OCI-LY3 (cell line): ENCODE measurements at regions not wholly inside any gene's neighbourhood (a gene's known extent, or its start where the extent isn't known, plus 50 kb on each side); places are given as distances from the start of the nearest gene placed in this dataset.

Experiments used
- H2AFZ ChIP-seq: fragments of 200-600, 300-600 bp; shearing (Covaris generic); 2 replicates; pipeline ENCODE4 v1.6.0; 2014; ENCODE audit warnings: antibody characterized with exemption, low read depth, low read length
- H3K27ac ChIP-seq: fragments of 200-600, 300-600 bp; sonication (generic); 2 replicates; pipeline ENCODE4 v1.5.1; 2014; ENCODE audit warnings: mild to moderate bottlenecking, low read length, moderate library complexity, mixed read lengths
- H3K27me3 ChIP-seq: fragments of 200-600, 300-600 bp; sonication (generic); 2 replicates; pipeline ENCODE4 v1.6.1; 2014; ENCODE audit warnings: low read depth, low read length, mixed read lengths
- H3K36me3 ChIP-seq: fragments of 200-600, 300-600 bp; sonication (generic); replicated peaks from 2 replicates; pipeline ENCODE3; 2014; ENCODE audit warnings: low read depth, low read length, mixed read lengths
- H3K4me1 ChIP-seq: fragments of 300-600, 200-600 bp; sonication (generic); 2 replicates; pipeline ENCODE4 v1.6.1; 2014; ENCODE audit warnings: low read length, mixed read lengths
- H3K4me2 ChIP-seq: fragments of 200-600, 300-600 bp; sonication (generic); 2 replicates; pipeline ENCODE4 v1.6.1; 2014; ENCODE audit warnings: low read length, mixed read lengths
- H3K4me3 ChIP-seq: fragments of 300-600, 200-600 bp; sonication (generic); 2 replicates; pipeline ENCODE4 v1.5.1; 2014; ENCODE audit warnings: antibody characterized with exemption, mild to moderate bottlenecking, low read length, moderate library complexity
- H3K79me2 ChIP-seq: fragments of 300-600, 200-600 bp; shearing (Covaris generic); 2 replicates; pipeline ENCODE4 v1.6.1; 2014; ENCODE audit warnings: mild to moderate bottlenecking, low read length, mixed read lengths
- H3K9ac ChIP-seq: fragments of 300-600, 200-600 bp; shearing (Covaris generic); 2 replicates; pipeline ENCODE4 v1.6.0; 2014; ENCODE audit warnings: mild to moderate bottlenecking, low read length, moderate library complexity
- H3K9me3 ChIP-seq: fragments of 200-600, 300-600 bp; shearing (Covaris generic); 2 replicates; pipeline ENCODE4 v1.6.1; 2014; ENCODE audit warnings: low read length, mixed read lengths; ENCODE audit not compliant: insufficient read depth
- H4K20me1 ChIP-seq: fragments of 200-600, 300-600 bp; sonication (generic); 2 replicates; pipeline ENCODE4 v1.6.1; 2016; ENCODE audit warnings: low read length, mixed read lengths; ENCODE audit not compliant: insufficient read depth
- CTCF ChIP-seq: fragments of 200-600, 300-600 bp; sonication (generic); IDR thresholded peaks from 2 replicates; pipeline ENCODE4 v1.5.1; 2014; ENCODE audit warnings: antibody characterized with exemption, low read length, low read depth
- EZH2phosphoT487 ChIP-seq: fragments of 200-600 bp; shearing (Covaris generic); IDR thresholded peaks from 2 replicates; pipeline ENCODE4 v1.6.1; 2018; ENCODE audit warnings: antibody characterized with exemption, mixed run types, low read depth

GRCh38 chr3:71991681-71992080 lies 206.7 kb upstream of the PROK2 start:
- Histone ChIP-seq H2AFZ (no peak overlapping the region), H3K79me2 (no peaks in the 10 kb centered on the region), H3K4me1 (no peaks in the 10 kb centered on the region), H3K4me3 (no peak overlapping the region), H3K9ac (no peak overlapping the region), H3K27me3 (peaks cover 61% of the 10 kb centered on the region), H3K27ac (no peak overlapping the region), H3K4me2 (no peak overlapping the region), H4K20me1 (no peaks in the 10 kb centered on the region), H3K9me3 (no peaks in the 10 kb centered on the region), H3K36me3 (no peaks in the 10 kb centered on the region)
- TF ChIP-seq CTCF (no peak), EZH2phosphoT487 (no peak)

- Histone ChIP-seq H3K4me1 (no peaks in the 10 kb centered on the region), H4K20me1 (no peaks in the 10 kb centered on the region), H3K4me3 (no peak overlapping the region), H3K9me3 (no peaks in the 10 kb centered on the region), H3K79me2 (no peaks in the 10 kb centered on the region), H3K36me3 (no peaks in the 10 kb centered on the region), H3K9ac (no peak overlapping the region), H3K4me2 (no peak overlapping the region), H3K27ac (no peak overlapping the region), H3K27me3 (peaks cover 61% of the 10 kb centered on the region), H2AFZ (no peak overlapping the region)
- TF ChIP-seq CTCF (no peak), EZH2phosphoT487 (no peak)
These were observed 206.1 kb upstream of the PROK2 start for GRCh38 chr3:71991046-71991445.

GRCh38 chr3:71990545-71990944 lies 205.6 kb upstream of the PROK2 start:
- Histone ChIP-seq H3K4me1 (peaks cover 3% of the 10 kb centered on the region), H4K20me1 (no peaks in the 10 kb centered on the region), H3K4me3 (no peak overlapping the region), H3K79me2 (no peaks in the 10 kb centered on the region), H3K9ac (no peak overlapping the region), H3K4me2 (no peak overlapping the region), H3K27ac (no peak overlapping the region), H3K27me3 (peaks cover 60% of the 10 kb centered on the region), H2AFZ (no peak overlapping the region), H3K9me3 (no peaks in the 10 kb centered on the region), H3K36me3 (no peaks in the 10 kb centered on the region)
- TF ChIP-seq CTCF (no peak), EZH2phosphoT487 (no peak)

GRCh38 chr3:71989165-71989564 lies 204.2 kb upstream of the PROK2 start:
- H4K20me1 ChIP-seq = no peaks in the 10 kb centered on the region
- H3K9ac ChIP-seq = no peak overlapping the region
- no peak overlapping the region for H2AFZ ChIP-seq
- H3K4me2 ChIP-seq = no peak overlapping the region
- H3K4me3 ChIP-seq = no peak overlapping the region
- H3K36me3 ChIP-seq = no peaks in the 10 kb centered on the region
- no peaks in the 10 kb centered on the region for H3K9me3 ChIP-seq
- peaks cover 53% of the 10 kb centered on the region for H3K27me3 ChIP-seq
- TF ChIP-seq EZH2phosphoT487 = no peak
- TF ChIP-seq CTCF = no peak
- H3K27ac ChIP-seq = no peak overlapping the region
- H3K4me1 ChIP-seq = peaks cover 17% of the 10 kb centered on the region
- no peaks in the 10 kb centered on the region for H3K79me2 ChIP-seq
